Keratinocyte (primary cell): ENCODE measurements at regions not wholly inside any gene's neighbourhood (a gene's known extent, or its start where the extent isn't known, plus 50 kb on each side); places are given as distances from the start of the nearest gene placed in this dataset.

Experiments used
- EZH2 ChIP-seq: IDR thresholded peaks from one replicate; pipeline ENCODE4 v1.6.1; 2012; ENCODE audit warnings: inconsistent platforms, mild to moderate bottlenecking, low read length, moderate library complexity
- TF ChIP-seq, protein P1 (sequence below), 3 experiments: IDR thresholded peaks in 1 of 3; conservative IDR thresholded peaks in 1 of 3; optimal IDR thresholded peaks in 1 of 3; 2 replicates in 2 of 3; 3 replicates in 1 of 3; pipeline versions ENCODE3 to v1.5.1; 2011; ENCODE audit warnings: low read length in 3 of 3, mild to moderate bottlenecking in 3 of 3, moderate library complexity in 2 of 3, control low read depth in 1 of 3, inconsistent platforms in 1 of 3; ENCODE audit not compliant: insufficient read depth in 2 of 3; ENCODE audit errors: extremely low read depth in 1 of 3

GRCh38 chr2:188902901-188903491, 71.2 kb upstream of the COL3A1 start:
- TF ChIP-seq, protein P1, sequence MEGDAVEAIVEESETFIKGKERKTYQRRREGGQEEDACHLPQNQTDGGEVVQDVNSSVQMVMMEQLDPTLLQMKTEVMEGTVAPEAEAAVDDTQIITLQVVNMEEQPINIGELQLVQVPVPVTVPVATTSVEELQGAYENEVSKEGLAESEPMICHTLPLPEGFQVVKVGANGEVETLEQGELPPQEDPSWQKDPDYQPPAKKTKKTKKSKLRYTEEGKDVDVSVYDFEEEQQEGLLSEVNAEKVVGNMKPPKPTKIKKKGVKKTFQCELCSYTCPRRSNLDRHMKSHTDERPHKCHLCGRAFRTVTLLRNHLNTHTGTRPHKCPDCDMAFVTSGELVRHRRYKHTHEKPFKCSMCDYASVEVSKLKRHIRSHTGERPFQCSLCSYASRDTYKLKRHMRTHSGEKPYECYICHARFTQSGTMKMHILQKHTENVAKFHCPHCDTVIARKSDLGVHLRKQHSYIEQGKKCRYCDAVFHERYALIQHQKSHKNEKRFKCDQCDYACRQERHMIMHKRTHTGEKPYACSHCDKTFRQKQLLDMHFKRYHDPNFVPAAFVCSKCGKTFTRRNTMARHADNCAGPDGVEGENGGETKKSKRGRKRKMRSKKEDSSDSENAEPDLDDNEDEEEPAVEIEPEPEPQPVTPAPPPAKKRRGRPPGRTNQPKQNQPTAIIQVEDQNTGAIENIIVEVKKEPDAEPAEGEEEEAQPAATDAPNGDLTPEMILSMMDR (optimal IDR thresholded peaks at IDR 0.05 in 1 of 3, IDR thresholded peaks at IDR 0.05 in 1 of 3, conservative IDR thresholded peaks at IDR 0.05 in 1 of 3; ENCODE audit: extremely low read depth in 1 of 3, insufficient read depth in 2 of 3, low read length in 3 of 3) = no peak
- no peak for TF ChIP-seq EZH2
